KOPT-K1 (cell line): ENCODE measurements at regions not wholly inside any gene's neighbourhood (a gene's known extent, or its start where the extent isn't known, plus 50 kb on each side); places are given as distances from the start of the nearest gene placed in this dataset.

ENCODE experiments used
- H3K27ac ChIP-seq: fragments of 200-600 bp; sonication (generic); 2 replicates; pipeline ENCODE4 v1.5.1; 2016; ENCODE audit warnings: antibody characterized with exemption, mild to moderate bottlenecking, low read depth, low read length; ENCODE audit not compliant: poor library complexity, severe bottlenecking
- H3K36me3 ChIP-seq: fragments of 200-600 bp; sonication (generic); 2 replicates; pipeline ENCODE4 v1.5.1; 2017; ENCODE audit warnings: antibody characterized with exemption, mild to moderate bottlenecking, low read length, moderate library complexity; ENCODE audit not compliant: insufficient read depth
- H3K9me3 ChIP-seq: fragments of 200-600 bp; sonication (generic); 2 replicates; pipeline ENCODE4 v1.5.1; 2017; ENCODE audit warnings: antibody characterized with exemption, low read length, mild to moderate bottlenecking; ENCODE audit not compliant: insufficient read depth, poor library complexity, severe bottlenecking

DNA sequence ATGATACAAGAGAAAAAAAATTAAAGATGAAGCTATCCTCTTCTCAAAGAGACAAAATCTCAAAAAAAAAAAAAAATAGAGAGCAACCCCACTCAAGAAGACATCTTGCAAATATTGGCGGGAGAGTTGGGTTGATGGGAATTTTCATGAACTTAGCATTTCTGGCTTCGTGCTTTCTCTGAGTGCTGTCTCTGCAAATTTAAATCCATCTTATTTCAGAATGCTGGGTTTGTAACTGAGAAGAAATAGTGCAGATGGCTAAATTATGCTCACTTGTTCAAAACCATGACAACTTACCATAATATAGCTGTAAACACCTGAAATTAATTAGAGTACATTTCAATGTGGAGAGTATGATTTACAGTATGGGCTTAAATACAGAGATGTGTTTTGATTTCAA, 484.8 kb upstream of the CELF2 start:
- H3K36me3 ChIP-seq = no peaks in the 10 kb centered on the region
- no peaks in the 10 kb centered on the region for H3K9me3 ChIP-seq
- H3K27ac ChIP-seq = no peak overlapping the region

DNA sequence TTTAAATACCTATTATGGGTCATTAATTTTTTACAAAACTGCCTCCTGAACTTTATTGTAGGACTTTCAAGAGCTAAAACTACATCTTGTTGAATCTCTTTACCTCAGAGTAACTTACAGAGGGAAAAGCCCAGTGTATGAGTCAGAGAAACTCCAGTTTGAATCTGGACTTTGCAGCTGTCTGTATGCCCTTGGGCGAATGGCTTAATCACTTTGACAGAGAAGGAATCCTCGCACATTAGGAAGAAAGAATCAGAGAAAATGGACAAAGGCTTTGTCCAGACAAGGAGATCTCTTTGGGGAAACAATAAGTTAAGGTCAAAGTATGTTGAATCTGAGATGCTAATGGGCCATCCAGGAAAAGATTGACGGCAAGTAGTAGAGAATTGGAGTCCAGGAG, 484.2 kb upstream of the CELF2 start:
- H3K9me3 ChIP-seq = no peaks in the 10 kb centered on the region
- H3K36me3 ChIP-seq = no peaks in the 10 kb centered on the region
- no peak overlapping the region for H3K27ac ChIP-seq

- no peak overlapping the region for H3K27ac ChIP-seq
- H3K36me3 ChIP-seq = no peaks in the 10 kb centered on the region
- no peaks in the 10 kb centered on the region for H3K9me3 ChIP-seq
These were observed 479.3 kb upstream of the CELF2 start for GRCh38 chr10:10538326-10538725.

DNA sequence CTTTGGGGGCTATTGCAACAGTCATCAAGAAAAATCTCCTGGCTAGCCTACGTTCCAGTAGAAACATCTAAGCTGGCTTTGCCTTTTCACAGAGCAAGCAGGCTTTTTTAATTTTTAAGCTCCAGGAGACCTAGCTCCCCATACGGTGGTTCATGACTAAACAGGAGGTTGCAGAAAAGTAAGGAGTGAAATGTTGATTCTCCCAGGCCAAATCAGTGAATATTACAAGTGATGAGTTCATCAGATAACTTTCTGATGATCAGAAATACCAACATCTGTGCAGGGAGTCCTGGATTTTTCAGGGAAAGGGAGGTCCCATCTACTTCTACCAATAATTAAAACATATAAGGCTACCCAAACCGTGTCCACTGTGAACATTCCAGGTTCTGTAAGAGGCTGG, 477.3 kb upstream of the CELF2 start:
- Histone ChIP-seq H3K27ac (no peak overlapping the region), H3K9me3 (no peaks in the 10 kb centered on the region), H3K36me3 (no peaks in the 10 kb centered on the region)

DNA sequence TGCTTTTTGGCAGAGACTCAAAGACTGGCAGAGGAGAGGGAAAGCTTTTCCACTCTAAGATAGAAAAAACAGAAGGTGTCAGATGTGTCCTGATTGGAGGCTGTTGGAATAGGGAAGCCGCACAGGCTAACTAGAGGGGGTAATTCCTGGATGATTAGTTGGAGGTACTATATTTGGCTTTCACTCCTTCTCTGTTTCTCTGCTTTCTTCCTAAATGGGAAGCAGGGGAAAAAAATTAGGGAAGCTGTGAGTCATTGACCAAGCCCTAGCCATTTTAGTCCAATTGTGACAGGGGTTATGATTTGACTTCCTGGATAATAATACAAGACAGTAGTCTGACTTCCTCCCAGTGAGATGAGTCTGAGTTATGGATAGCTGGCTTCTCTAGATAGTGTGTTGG, 475.2 kb upstream of the CELF2 start:
- no peak overlapping the region for H3K27ac ChIP-seq
- H3K36me3 ChIP-seq = no peaks in the 10 kb centered on the region

GRCh38 chr10:10544890-10545289, 472.8 kb upstream of the CELF2 start:
- no peaks in the 10 kb centered on the region for H3K36me3 ChIP-seq
- no peaks in the 10 kb centered on the region for H3K9me3 ChIP-seq
- no peak overlapping the region for H3K27ac ChIP-seq

More for the DNA sequence above, 475.2 kb upstream of the CELF2 start:
- no peaks in the 10 kb centered on the region for H3K9me3 ChIP-seq

- Histone ChIP-seq H3K36me3 (no peaks in the 10 kb centered on the region), H3K9me3 (no peaks in the 10 kb centered on the region), H3K27ac (no peak overlapping the region)
These were observed 471.9 kb upstream of the CELF2 start for GRCh38 chr10:10545771-10546170.

- H3K9me3 ChIP-seq = no peaks in the 10 kb centered on the region
- no peaks in the 10 kb centered on the region for H3K36me3 ChIP-seq
These were observed 465.9 kb upstream of the CELF2 start for GRCh38 chr10:10551596-10552301.

GRCh38 chr10:10552948-10553347, 464.7 kb upstream of the CELF2 start:
- H3K9me3 ChIP-seq = no peaks in the 10 kb centered on the region
- H3K36me3 ChIP-seq = no peaks in the 10 kb centered on the region
- H3K27ac ChIP-seq = no peak overlapping the region

More at GRCh38 chr10:10551596-10552301, 465.9 kb upstream of the CELF2 start:
- no peak overlapping the region for H3K27ac ChIP-seq

GRCh38 chr10:10564081-10564794, 453.4 kb upstream of the CELF2 start:
- H3K27ac ChIP-seq = no peak overlapping the region
- no peaks in the 10 kb centered on the region for H3K36me3 ChIP-seq
- H3K9me3 ChIP-seq = no peaks in the 10 kb centered on the region

GRCh38 chr10:10576937-10577336, 440.7 kb upstream of the CELF2 start:
- Histone ChIP-seq H3K9me3 (no peaks in the 10 kb centered on the region), H3K27ac (no peak overlapping the region), H3K36me3 (no peaks in the 10 kb centered on the region)

DNA sequence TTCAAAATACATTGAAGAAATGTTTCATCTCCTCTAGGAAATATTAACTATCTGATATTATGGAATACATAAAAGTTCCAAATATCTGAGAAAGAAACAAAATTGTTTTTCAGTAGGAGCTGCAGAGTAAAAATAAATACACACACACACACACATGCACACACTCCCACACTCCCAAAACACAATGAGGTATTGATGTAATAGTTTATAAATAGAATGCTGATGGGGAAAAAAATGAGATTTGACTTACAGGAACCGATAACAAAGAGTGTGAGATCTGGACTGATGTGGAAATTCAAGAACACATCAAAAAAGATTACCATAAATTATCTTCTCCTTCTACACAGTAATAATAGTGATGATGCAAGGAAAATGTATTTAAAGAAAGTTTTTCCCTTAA, 438.0 kb upstream of the CELF2 start:
- H3K27ac ChIP-seq = no peak overlapping the region
- no peaks in the 10 kb centered on the region for H3K36me3 ChIP-seq
- no peaks in the 10 kb centered on the region for H3K9me3 ChIP-seq

DNA sequence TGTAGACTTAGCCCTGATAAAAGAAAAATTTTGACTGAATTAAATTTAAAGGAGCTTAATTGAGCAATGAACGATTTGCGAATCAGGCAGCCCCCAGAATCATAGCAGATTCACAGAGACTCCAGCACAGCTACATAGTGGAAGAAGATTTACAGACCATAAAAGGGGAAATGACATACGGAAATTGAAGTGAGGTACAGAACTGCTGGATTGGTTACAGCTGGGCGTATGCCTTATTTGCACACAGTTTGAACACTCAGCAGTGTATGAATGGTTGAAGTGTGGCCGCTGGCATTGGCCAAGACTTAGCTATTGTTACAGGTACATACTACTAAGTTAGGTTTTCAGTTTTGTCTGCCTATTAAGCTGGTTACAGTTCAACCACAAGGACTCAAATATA, 433.5 kb upstream of the CELF2 start:
- H3K27ac ChIP-seq = no peak overlapping the region
- H3K36me3 ChIP-seq = no peaks in the 10 kb centered on the region
- H3K9me3 ChIP-seq = no peaks in the 10 kb centered on the region

GRCh38 chr10:10587744-10588393, 429.8 kb upstream of the CELF2 start:
- Histone ChIP-seq H3K36me3 (no peaks in the 10 kb centered on the region), H3K9me3 (no peaks in the 10 kb centered on the region), H3K27ac (no peak overlapping the region)

DNA sequence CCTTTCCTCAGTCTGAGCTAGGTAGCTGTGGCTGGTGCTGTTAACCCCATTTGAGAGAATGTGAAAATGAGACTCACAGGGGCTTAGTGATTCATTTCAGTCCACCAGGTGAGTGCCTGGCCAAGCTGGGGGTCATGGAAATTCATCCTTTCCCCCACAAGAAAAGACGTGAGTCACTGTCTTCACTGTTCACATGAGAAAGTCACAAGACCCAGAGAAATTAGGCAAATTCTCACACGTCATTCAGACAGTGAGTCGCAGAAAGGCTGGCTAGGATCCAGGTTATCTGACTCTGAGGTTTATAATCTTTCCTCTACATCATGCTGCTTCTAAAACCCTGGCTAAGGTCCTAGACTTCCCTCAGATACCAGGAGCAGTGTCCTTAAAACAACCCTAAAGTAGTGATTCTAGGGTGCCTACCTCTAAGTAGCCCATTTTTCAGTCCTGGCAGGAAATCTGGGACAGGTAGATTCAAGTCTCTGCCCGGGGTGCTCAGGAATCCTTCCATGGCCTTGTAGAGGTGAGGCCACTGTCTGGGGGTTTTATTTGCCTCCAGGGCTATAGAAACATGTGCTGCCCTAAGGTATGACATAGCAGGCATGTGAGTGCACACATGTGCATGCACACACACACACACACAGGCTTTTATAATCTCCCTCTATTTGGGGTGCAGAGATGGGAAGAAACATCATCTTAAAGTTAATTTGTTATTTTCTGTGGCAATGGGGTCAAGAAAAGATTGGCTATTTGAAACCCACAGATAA, 427.9 kb upstream of the CELF2 start:
- no peaks in the 10 kb centered on the region for H3K9me3 ChIP-seq

More for the DNA sequence above, 427.9 kb upstream of the CELF2 start:
- Histone ChIP-seq H3K27ac (no peak overlapping the region), H3K36me3 (no peaks in the 10 kb centered on the region)
